Esophagus squamous epithelium (tissue), 4 donors: ENCODE measurements at regions not wholly inside any gene's neighbourhood (a gene's known extent, or its start where the extent isn't known, plus 50 kb on each side); places are given as distances from the start of the nearest gene placed in this dataset.

Experiments
- POLR2A ChIP-seq, 4 donors: fragments of 450-650 bp; IDR thresholded peaks; one replicate each; pipeline ENCODE4 v1.6.1; 2017; ENCODE audit warnings: antibody characterized with exemption in 4 of 4, mild to moderate bottlenecking in 4 of 4, moderate library complexity in 3 of 4
- TF ChIP-seq, protein P1 (sequence below), 6 experiments: fragments of 450-650 bp in 4 of 6; fragments of 200-600 bp in 2 of 6; sonication (generic) in 2 of 6; IDR thresholded peaks; one replicate each; pipeline ENCODE4 v1.5.1; 2016 to 2019; ENCODE audit warnings: antibody characterized with exemption in 6 of 6, mild to moderate bottlenecking in 4 of 6, moderate library complexity in 4 of 6

DNA sequence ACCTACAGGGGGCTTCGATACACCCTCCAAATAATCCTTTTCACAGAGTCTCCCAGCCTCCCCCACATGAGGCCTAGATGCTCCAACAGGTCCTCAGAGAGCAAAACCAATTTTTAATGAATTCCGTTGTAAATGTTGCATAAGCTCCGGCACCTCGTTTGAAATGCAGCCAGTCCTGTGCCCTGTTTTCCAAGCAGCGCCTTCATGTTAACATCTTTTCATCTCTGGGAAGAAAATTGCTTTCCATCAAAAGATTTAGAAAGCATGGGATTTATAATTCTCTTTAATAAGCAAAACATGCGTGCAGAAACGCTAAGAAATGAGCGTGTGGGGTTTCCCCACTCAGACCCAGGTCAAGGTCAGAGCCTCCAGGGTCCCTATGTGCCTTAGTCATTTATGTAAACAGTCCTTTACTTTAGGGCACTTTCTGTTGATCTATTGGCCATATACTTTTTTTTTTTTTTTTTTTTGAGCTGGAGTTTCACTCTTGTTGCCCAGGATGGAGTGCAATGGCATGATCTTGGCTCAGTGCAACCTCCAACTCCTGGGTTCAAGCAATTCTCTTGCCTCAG is 177.5 kb upstream of the S1PR3 start:
- no peak for TF ChIP-seq POLR2A (IDR thresholded peaks at IDR 0.05)
- TF ChIP-seq, protein P1, sequence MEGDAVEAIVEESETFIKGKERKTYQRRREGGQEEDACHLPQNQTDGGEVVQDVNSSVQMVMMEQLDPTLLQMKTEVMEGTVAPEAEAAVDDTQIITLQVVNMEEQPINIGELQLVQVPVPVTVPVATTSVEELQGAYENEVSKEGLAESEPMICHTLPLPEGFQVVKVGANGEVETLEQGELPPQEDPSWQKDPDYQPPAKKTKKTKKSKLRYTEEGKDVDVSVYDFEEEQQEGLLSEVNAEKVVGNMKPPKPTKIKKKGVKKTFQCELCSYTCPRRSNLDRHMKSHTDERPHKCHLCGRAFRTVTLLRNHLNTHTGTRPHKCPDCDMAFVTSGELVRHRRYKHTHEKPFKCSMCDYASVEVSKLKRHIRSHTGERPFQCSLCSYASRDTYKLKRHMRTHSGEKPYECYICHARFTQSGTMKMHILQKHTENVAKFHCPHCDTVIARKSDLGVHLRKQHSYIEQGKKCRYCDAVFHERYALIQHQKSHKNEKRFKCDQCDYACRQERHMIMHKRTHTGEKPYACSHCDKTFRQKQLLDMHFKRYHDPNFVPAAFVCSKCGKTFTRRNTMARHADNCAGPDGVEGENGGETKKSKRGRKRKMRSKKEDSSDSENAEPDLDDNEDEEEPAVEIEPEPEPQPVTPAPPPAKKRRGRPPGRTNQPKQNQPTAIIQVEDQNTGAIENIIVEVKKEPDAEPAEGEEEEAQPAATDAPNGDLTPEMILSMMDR (IDR thresholded peaks at IDR 0.05): no peak
